ENCODE measurements at regions not wholly inside any gene's neighbourhood (a gene's known extent, or its start where the extent isn't known, plus 50 kb on each side); places are given as distances from the start of the nearest gene placed in this dataset.

- Histone ChIP-seq H3K4me3 (ENCODE audit: insufficient read depth, low read depth, low read length) (no peak overlapping the region), H3K79me2 (ENCODE audit: insufficient read depth, low read length) (no peaks in the 10 kb centered on the region), H2AFZ (ENCODE audit: low read depth, low read length) (no peak overlapping the region), H3K27me3 (ENCODE audit: insufficient read depth, low read length) (no peaks in the 10 kb centered on the region), H3K9me3 (ENCODE audit: insufficient read depth, low read depth, low read length) (no peaks in the 10 kb centered on the region), H3K36me3 (ENCODE audit: insufficient read depth, low read length) (no peaks in the 10 kb centered on the region), H3K4me1 (ENCODE audit: insufficient read depth, low read length) (no peaks in the 10 kb centered on the region), H3K27ac (ENCODE audit: low read depth, low read length) (no peak overlapping the region), H3K4me2 (ENCODE audit: low read length) (no peak overlapping the region), H4K20me1 (ENCODE audit: insufficient read depth, low read length) (no peaks in the 10 kb centered on the region), H3K9ac (ENCODE audit: low read length) (no peak overlapping the region)
- FAIRE-seq: no peak
- Mint-ChIP-seq H3K4me1 (ENCODE audit: low read depth, unreplicated experiment) (peaks cover 8% of the 10 kb centered on the region), H3K36me3 (ENCODE audit: low read depth, unreplicated experiment) (no peaks in the 10 kb centered on the region), H3K27ac (ENCODE audit: unreplicated experiment) (no peak overlapping the region), H3K9me3 (ENCODE audit: unreplicated experiment) (peaks cover 5% of the 10 kb centered on the region), H3K4me3 (ENCODE audit: unreplicated experiment) (no peak overlapping the region), H3K27me3 (ENCODE audit: low read depth, unreplicated experiment) (no peaks in the 10 kb centered on the region)
- TF ChIP-seq, protein P1, sequence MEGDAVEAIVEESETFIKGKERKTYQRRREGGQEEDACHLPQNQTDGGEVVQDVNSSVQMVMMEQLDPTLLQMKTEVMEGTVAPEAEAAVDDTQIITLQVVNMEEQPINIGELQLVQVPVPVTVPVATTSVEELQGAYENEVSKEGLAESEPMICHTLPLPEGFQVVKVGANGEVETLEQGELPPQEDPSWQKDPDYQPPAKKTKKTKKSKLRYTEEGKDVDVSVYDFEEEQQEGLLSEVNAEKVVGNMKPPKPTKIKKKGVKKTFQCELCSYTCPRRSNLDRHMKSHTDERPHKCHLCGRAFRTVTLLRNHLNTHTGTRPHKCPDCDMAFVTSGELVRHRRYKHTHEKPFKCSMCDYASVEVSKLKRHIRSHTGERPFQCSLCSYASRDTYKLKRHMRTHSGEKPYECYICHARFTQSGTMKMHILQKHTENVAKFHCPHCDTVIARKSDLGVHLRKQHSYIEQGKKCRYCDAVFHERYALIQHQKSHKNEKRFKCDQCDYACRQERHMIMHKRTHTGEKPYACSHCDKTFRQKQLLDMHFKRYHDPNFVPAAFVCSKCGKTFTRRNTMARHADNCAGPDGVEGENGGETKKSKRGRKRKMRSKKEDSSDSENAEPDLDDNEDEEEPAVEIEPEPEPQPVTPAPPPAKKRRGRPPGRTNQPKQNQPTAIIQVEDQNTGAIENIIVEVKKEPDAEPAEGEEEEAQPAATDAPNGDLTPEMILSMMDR (IDR thresholded peaks at IDR 0.05; ENCODE audit: insufficient read depth, low read depth, low read length): no peak
- no peak for TF ChIP-seq EZH2 (IDR thresholded peaks at IDR 0.05; ENCODE audit: insufficient read depth, low read length)
- DNase-seq (ENCODE audit: low read depth): no peak
Observed at GRCh38 chr6:10156875-10157274, 258.0 kb downstream of the TFAP2A start.

DNA sequence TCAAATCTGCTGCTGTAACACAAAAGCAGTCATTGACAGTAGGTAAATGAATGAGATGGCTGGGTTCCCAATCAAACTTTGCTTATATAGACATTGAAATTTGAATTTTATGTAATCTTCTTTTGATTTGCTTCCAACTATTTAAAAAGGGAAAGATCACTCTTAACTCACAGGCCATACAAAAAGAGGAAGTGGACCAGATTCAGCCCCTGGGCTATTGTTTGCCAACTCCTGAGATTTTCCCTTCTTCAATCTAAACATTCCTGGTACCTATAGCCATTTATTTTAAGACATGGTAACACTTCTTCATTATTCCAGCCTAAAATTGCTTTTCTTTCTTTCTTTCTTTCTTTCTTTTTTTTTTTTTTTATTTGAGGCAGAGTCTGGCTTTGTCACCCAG is 260.6 kb downstream of the TFAP2A start:
- Histone ChIP-seq H3K79me2 (ENCODE audit: insufficient read depth, low read length) (no peaks in the 10 kb centered on the region), H4K20me1 (ENCODE audit: insufficient read depth, low read length) (no peaks in the 10 kb centered on the region), H3K27ac (ENCODE audit: low read depth, low read length) (no peak overlapping the region), H2AFZ (ENCODE audit: low read depth, low read length) (no peak overlapping the region), H3K9ac (ENCODE audit: low read length) (no peak overlapping the region), H3K4me3 (ENCODE audit: insufficient read depth, low read depth, low read length) (no peak overlapping the region), H3K4me1 (ENCODE audit: insufficient read depth, low read length) (no peaks in the 10 kb centered on the region), H3K9me3 (ENCODE audit: insufficient read depth, low read depth, low read length) (no peaks in the 10 kb centered on the region), H3K36me3 (ENCODE audit: insufficient read depth, low read length) (no peaks in the 10 kb centered on the region), H3K4me2 (ENCODE audit: low read length) (no peak overlapping the region), H3K27me3 (ENCODE audit: insufficient read depth, low read length) (no peaks in the 10 kb centered on the region)
- Mint-ChIP-seq H3K27ac (ENCODE audit: unreplicated experiment) (no peak overlapping the region), H3K36me3 (ENCODE audit: low read depth, unreplicated experiment) (no peaks in the 10 kb centered on the region), H3K4me3 (ENCODE audit: unreplicated experiment) (no peak overlapping the region), H3K9me3 (ENCODE audit: unreplicated experiment) (peaks cover 5% of the 10 kb centered on the region), H3K27me3 (ENCODE audit: low read depth, unreplicated experiment) (no peaks in the 10 kb centered on the region), H3K4me1 (ENCODE audit: low read depth, unreplicated experiment) (peaks cover 20% of the 10 kb centered on the region)
- DNase-seq (ENCODE audit: low read depth) (no peak), FAIRE-seq (no peak)
- TF ChIP-seq EZH2 (IDR thresholded peaks at IDR 0.05; ENCODE audit: insufficient read depth, low read length): no peak
- TF ChIP-seq, protein P1 (IDR thresholded peaks at IDR 0.05; ENCODE audit: insufficient read depth, low read depth, low read length): no peak

GRCh38 chr6:10151144-10151915 is 263.5 kb downstream of the TFAP2A start:
- H3K4me3 ChIP-seq (ENCODE audit: insufficient read depth, low read depth, low read length): no peak overlapping the region
- H3K9ac ChIP-seq (ENCODE audit: low read length): no peak overlapping the region
- peak; percentile 30 for DNase-seq (ENCODE audit: low read depth)
- no peaks in the 10 kb centered on the region for H3K27me3 ChIP-seq (ENCODE audit: insufficient read depth, low read length)
- H3K9me3 ChIP-seq (ENCODE audit: insufficient read depth, low read depth, low read length): no peaks in the 10 kb centered on the region
- H3K27ac Mint-ChIP-seq (ENCODE audit: unreplicated experiment): peak overlapping the region; percentile 48
- H3K79me2 ChIP-seq (ENCODE audit: insufficient read depth, low read length): no peaks in the 10 kb centered on the region
- peaks cover 22% of the 10 kb centered on the region for H3K4me1 Mint-ChIP-seq (ENCODE audit: low read depth, unreplicated experiment)
- no peaks in the 10 kb centered on the region for H3K27me3 Mint-ChIP-seq (ENCODE audit: low read depth, unreplicated experiment)
- no peak overlapping the region for H3K4me2 ChIP-seq (ENCODE audit: low read length)
- no peaks in the 10 kb centered on the region for H3K4me1 ChIP-seq (ENCODE audit: insufficient read depth, low read length)
- no peaks in the 10 kb centered on the region for H4K20me1 ChIP-seq (ENCODE audit: insufficient read depth, low read length)
- no peak overlapping the region for H3K27ac ChIP-seq (ENCODE audit: low read depth, low read length)
- no peak overlapping the region for H2AFZ ChIP-seq (ENCODE audit: low read depth, low read length)
- no peaks in the 10 kb centered on the region for H3K36me3 Mint-ChIP-seq (ENCODE audit: low read depth, unreplicated experiment)
- H3K4me3 Mint-ChIP-seq (ENCODE audit: unreplicated experiment): no peak overlapping the region
- TF ChIP-seq EZH2 (IDR thresholded peaks at IDR 0.05; ENCODE audit: insufficient read depth, low read length): no peak
- TF ChIP-seq, protein P1 (IDR thresholded peaks at IDR 0.05; ENCODE audit: insufficient read depth, low read depth, low read length): no peak
- no peaks in the 10 kb centered on the region for H3K36me3 ChIP-seq (ENCODE audit: insufficient read depth, low read length)
- FAIRE-seq: no peak
- peaks cover 1% of the 10 kb centered on the region for H3K9me3 Mint-ChIP-seq (ENCODE audit: unreplicated experiment)
